GM23338 (cell line): ENCODE measurements at regions not wholly inside any gene's neighbourhood (a gene's known extent, or its start where the extent isn't known, plus 50 kb on each side); places are given as distances from the start of the nearest gene placed in this dataset.

Source experiments
- ATAC-seq: fragments of 200-7000 bp; cut with Tn5 transposase; 3 replicates; pipeline ENCODE4 v1.9.1; 2020
- DNase-seq: peaks from one replicate; pipeline ENCODE4 v3.0.0-alpha.2; 2015; ENCODE audit warnings: low spot score
- H2AFZ ChIP-seq: fragments of 200-600 bp; sonication (generic); 2 replicates; pipeline ENCODE4 v1.8.0; 2016; ENCODE audit warnings: antibody characterized with exemption, mild to moderate bottlenecking, moderate library complexity
- H3F3A ChIP-seq: fragments of 200-600 bp; sonication (generic); replicated peaks from 2 replicates; pipeline ENCODE4 v1.8.0; 2017; ENCODE audit warnings: antibody characterized with exemption, mixed run types, low read depth
- H3K27ac ChIP-seq: fragments of 200-600 bp; sonication (generic); 2 replicates; pipeline ENCODE4 v1.6.1; 2016; ENCODE audit warnings: low read depth
- H3K27me3 ChIP-seq: fragments of 200-600 bp; sonication (generic); 2 replicates; pipeline ENCODE4 v1.8.0; 2016; ENCODE audit warnings: mild to moderate bottlenecking, mixed run types, moderate library complexity; ENCODE audit not compliant: insufficient read depth
- H3K36me3 ChIP-seq: fragments of 200-600 bp; sonication (generic); 2 replicates; pipeline ENCODE4 v1.8.0; 2016; ENCODE audit warnings: mild to moderate bottlenecking; ENCODE audit not compliant: insufficient read depth
- H3K4me1 ChIP-seq: fragments of 200-600 bp; sonication (generic); 2 replicates; pipeline ENCODE4 v1.8.0; 2016; ENCODE audit warnings: mild to moderate bottlenecking, moderate library complexity; ENCODE audit not compliant: insufficient read depth
- H3K4me2 ChIP-seq: fragments of 200-600 bp; sonication (generic); 2 replicates; pipeline ENCODE4 v1.7.1; 2017; ENCODE audit warnings: mixed run types
- H3K4me3 ChIP-seq: fragments of 200-600 bp; sonication (generic); 2 replicates; pipeline ENCODE4 v1.6.1; 2016; ENCODE audit warnings: mixed run types
- H3K79me2 ChIP-seq: fragments of 200-600 bp; sonication (generic); replicated peaks from 2 replicates; pipeline ENCODE4 v1.8.0; 2017; ENCODE audit warnings: mild to moderate bottlenecking; ENCODE audit not compliant: insufficient read depth
- H3K9me2 ChIP-seq: fragments of 200-600 bp; sonication (generic); 2 replicates; pipeline ENCODE4 v1.8.0; 2017; ENCODE audit not compliant: insufficient read depth
- H4K20me1 ChIP-seq: fragments of 200-600 bp; sonication (generic); replicated peaks from 2 replicates; pipeline ENCODE4 v1.8.0; 2017; ENCODE audit warnings: mild to moderate bottlenecking; ENCODE audit not compliant: insufficient read depth
- H3K27ac Mint-ChIP-seq: 2 replicates; pipeline ENCODE4 v1.8.0; 2020; ENCODE audit warnings: inconsistent platforms, mild to moderate bottlenecking, moderate library complexity, mixed read lengths
- H3K27me3 Mint-ChIP-seq: 3 replicates; pipeline ENCODE4 v1.8.0; 2022; ENCODE audit warnings: low read depth, mild to moderate bottlenecking, moderate library complexity, mixed read lengths, inconsistent platforms; ENCODE audit not compliant: insufficient read depth, poor library complexity
- H3K36me3 Mint-ChIP-seq: 3 replicates; pipeline ENCODE4 v1.8.0; 2021; ENCODE audit warnings: low read depth, mild to moderate bottlenecking, inconsistent platforms, moderate library complexity, mixed read lengths
- H3K4me1 Mint-ChIP-seq: 3 replicates; pipeline ENCODE4 v1.8.0; 2020; ENCODE audit warnings: mild to moderate bottlenecking, inconsistent platforms, mixed read lengths
- H3K4me3 Mint-ChIP-seq: 3 replicates; pipeline ENCODE4 v1.8.0; 2021; ENCODE audit warnings: moderate library complexity, mild to moderate bottlenecking, inconsistent platforms, mixed read lengths
- H3K9me3 Mint-ChIP-seq: 3 replicates; pipeline ENCODE4 v1.8.0; 2020; ENCODE audit warnings: moderate library complexity, mild to moderate bottlenecking, inconsistent platforms, mixed read lengths
- CREB1 ChIP-seq: fragments of 250-450 bp; sonication (Bioruptor Pico); IDR thresholded peaks from 2 replicates; pipeline ENCODE4 v1.5.0; 2020; ENCODE audit warnings: low read depth, mild to moderate bottlenecking, moderate library complexity
- CTCF ChIP-seq, 2 experiments: fragments of 200-600 bp in 1 of 2; sonication (generic) in 1 of 2; conservative IDR thresholded peaks; 2 replicates each; pipeline versions ENCODE4 v1.5.1 to v1.6.1; 2016 to 2017; ENCODE audit warnings: antibody characterized with exemption in 2 of 2, low read depth in 2 of 2, mild to moderate bottlenecking in 2 of 2, moderate library complexity in 1 of 2
- ETS1 ChIP-seq: IDR thresholded peaks from 2 replicates; pipeline ENCODE4 v1.6.1; 2016; ENCODE audit warnings: antibody characterized with exemption
- EZH2 ChIP-seq: fragments of 200-600 bp; sonication (generic); IDR thresholded peaks from one replicate; pipeline ENCODE4 v1.8.0; 2017; ENCODE audit warnings: antibody characterized with exemption, mild to moderate bottlenecking, low read depth; ENCODE audit not compliant: unreplicated experiment
- EZH2phosphoT487 ChIP-seq: fragments of 200-600 bp; sonication (generic); IDR thresholded peaks from one replicate; pipeline ENCODE4 v1.8.1; 2018; ENCODE audit warnings: antibody characterized with exemption; ENCODE audit not compliant: unreplicated experiment
- JUNB ChIP-seq: IDR thresholded peaks from one replicate; pipeline ENCODE4 v1.6.1; 2016; ENCODE audit warnings: antibody characterized with exemption; ENCODE audit not compliant: unreplicated experiment
- NANOG ChIP-seq: IDR thresholded peaks from 2 replicates; pipeline ENCODE4 v1.6.1; 2016; ENCODE audit warnings: antibody characterized with exemption, borderline replicate concordance
- POLR2AphosphoS5 ChIP-seq: IDR thresholded peaks from 2 replicates; pipeline ENCODE4 v1.6.1; 2016; ENCODE audit warnings: antibody characterized with exemption, low read depth
- STAT1 ChIP-seq: IDR thresholded peaks from one replicate; pipeline ENCODE4 v1.6.1; 2016; ENCODE audit warnings: antibody characterized with exemption; ENCODE audit not compliant: unreplicated experiment
- ZNF114 ChIP-seq: fragments of 250-450 bp; sonication (Bioruptor Pico); IDR thresholded peaks from 2 replicates; pipeline ENCODE4 v1.5.0; 2020; ENCODE audit warnings: mild to moderate bottlenecking, moderate library complexity
- ZNF331 ChIP-seq: fragments of 250-450 bp; sonication (Bioruptor Pico); IDR thresholded peaks from 2 replicates; pipeline ENCODE4 v1.5.0; 2020; ENCODE audit warnings: low read depth, mild to moderate bottlenecking, moderate library complexity
- ZNF462 ChIP-seq: fragments of 250-450 bp; sonication (Bioruptor Pico); IDR thresholded peaks from 2 replicates; pipeline ENCODE4 v1.5.0; 2020; ENCODE audit warnings: mild to moderate bottlenecking, moderate library complexity
- TF ChIP-seq, protein P1 (sequence below): IDR thresholded peaks from one replicate; pipeline ENCODE4 v1.6.1; 2018; ENCODE audit warnings: antibody characterized with exemption; ENCODE audit not compliant: unreplicated experiment

DNA sequence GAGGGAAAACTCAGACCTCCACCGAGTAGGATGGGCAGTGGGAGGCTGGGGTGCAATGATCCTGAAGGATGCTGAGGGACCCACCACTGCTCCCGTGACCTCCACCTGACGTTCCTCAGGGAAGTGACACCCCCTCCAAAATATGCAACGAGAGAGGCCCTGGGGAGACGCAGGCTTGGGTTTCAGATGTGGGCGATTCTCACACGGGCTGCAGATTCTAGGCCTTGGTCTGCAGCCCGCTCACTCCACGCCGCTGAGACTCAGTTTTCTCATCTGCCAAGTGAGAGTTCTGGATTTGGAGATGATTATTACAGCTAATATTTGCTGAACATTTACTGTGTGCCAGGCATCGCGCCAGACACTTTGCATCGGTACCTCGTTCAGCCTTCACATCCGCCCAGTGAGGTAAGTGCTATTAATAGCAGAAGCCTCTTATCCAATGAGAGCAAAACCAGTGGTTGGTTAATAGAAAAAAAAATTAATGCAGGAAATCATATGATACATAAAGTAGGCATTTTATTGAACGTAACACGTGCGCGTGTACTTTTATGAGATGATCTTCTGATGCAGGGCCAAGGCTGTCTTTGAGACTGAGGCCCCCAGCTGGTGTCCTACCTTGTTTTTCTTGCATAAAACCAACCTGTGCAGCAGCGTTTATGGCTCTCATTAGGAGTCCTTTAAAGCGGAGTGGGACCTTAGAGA, 102.0 kb upstream of the RUNX3 start:
- no peak overlapping the region for H3K27ac ChIP-seq
- Mint-ChIP-seq H3K27ac (no peak overlapping the region), H3K4me1 (peaks cover 3% of the 10 kb centered on the region), H3K4me3 (no peak overlapping the region), H3K36me3 (peaks cover 3% of the 10 kb centered on the region; the same call in 2 of the 3 replicates), H3K27me3 (peaks cover 1% of the 10 kb centered on the region), H3K9me3 (no peaks in the 10 kb centered on the region; the same call in 2 of the 3 replicates)
- no peak overlapping the region for H3K4me2 ChIP-seq
- H3K4me1 ChIP-seq, result peaks cover 2% of the 10 kb centered on the region
- no peak for TF ChIP-seq POLR2AphosphoS5
- TF ChIP-seq EZH2phosphoT487, result no peak
- TF ChIP-seq STAT1, result no peak
- no peak for TF ChIP-seq EZH2
- TF ChIP-seq CREB1 (CRISPR knock-in tag), result no peak
- TF ChIP-seq, protein P1, sequence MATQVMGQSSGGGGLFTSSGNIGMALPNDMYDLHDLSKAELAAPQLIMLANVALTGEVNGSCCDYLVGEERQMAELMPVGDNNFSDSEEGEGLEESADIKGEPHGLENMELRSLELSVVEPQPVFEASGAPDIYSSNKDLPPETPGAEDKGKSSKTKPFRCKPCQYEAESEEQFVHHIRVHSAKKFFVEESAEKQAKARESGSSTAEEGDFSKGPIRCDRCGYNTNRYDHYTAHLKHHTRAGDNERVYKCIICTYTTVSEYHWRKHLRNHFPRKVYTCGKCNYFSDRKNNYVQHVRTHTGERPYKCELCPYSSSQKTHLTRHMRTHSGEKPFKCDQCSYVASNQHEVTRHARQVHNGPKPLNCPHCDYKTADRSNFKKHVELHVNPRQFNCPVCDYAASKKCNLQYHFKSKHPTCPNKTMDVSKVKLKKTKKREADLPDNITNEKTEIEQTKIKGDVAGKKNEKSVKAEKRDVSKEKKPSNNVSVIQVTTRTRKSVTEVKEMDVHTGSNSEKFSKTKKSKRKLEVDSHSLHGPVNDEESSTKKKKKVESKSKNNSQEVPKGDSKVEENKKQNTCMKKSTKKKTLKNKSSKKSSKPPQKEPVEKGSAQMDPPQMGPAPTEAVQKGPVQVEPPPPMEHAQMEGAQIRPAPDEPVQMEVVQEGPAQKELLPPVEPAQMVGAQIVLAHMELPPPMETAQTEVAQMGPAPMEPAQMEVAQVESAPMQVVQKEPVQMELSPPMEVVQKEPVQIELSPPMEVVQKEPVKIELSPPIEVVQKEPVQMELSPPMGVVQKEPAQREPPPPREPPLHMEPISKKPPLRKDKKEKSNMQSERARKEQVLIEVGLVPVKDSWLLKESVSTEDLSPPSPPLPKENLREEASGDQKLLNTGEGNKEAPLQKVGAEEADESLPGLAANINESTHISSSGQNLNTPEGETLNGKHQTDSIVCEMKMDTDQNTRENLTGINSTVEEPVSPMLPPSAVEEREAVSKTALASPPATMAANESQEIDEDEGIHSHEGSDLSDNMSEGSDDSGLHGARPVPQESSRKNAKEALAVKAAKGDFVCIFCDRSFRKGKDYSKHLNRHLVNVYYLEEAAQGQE, result no peak
- TF ChIP-seq ETS1, result no peak
- no peak for TF ChIP-seq ZNF331 (CRISPR knock-in tag)
- TF ChIP-seq NANOG, result no peak
- TF ChIP-seq CTCF (conservative IDR thresholded peaks at IDR 0.05; ENCODE audit: low read depth in 2 of 2), result no peak
- no peak for TF ChIP-seq ZNF462 (CRISPR knock-in tag)
- no peak for TF ChIP-seq JUNB
- no peak for TF ChIP-seq ZNF114 (CRISPR knock-in tag)
- H2AFZ ChIP-seq, result no peak overlapping the region
- ATAC-seq (no peak), DNase-seq (no peak)
- H3K4me3 ChIP-seq, result no peak overlapping the region
- H3F3A ChIP-seq, result no peaks in the 10 kb centered on the region
- H3K79me2 ChIP-seq, result no peaks in the 10 kb centered on the region
- H3K9me2 ChIP-seq, result no peaks in the 10 kb centered on the region
- H4K20me1 ChIP-seq, result no peaks in the 10 kb centered on the region
- H3K36me3 ChIP-seq, result no peaks in the 10 kb centered on the region
- H3K27me3 ChIP-seq, result no peaks in the 10 kb centered on the region
